ENCODE measurements at regions not wholly inside any gene's neighbourhood (a gene's known extent, or its start where the extent isn't known, plus 50 kb on each side); places are given as distances from the start of the nearest gene placed in this dataset.
A peak's percentile ranks its signal among the peaks of the same experiment; 100 is the strongest.
"Not testable (repeated sequence)": the region's sequence is repeated elsewhere in the genome, so short reads cannot be mapped to it uniquely, and the experiment has no call there.

DNA sequence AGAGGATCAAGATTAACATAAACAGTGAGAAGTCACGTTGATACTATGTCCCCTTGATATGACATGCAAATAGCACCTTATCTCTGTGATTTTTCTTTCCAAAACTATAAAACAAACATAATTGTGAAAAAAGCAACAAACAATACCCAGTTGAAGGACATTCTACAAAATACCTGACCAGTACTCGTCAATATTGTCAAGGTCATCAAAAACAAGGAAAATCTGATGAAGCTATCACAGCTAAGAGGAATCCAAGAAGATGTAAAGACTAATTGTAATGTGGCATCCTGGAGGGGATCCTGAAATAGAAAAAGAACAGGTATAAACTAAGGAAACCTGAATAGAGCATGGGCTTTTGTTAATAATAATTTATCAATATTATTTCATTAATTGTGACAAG, 321.5 kb upstream of the MAP2 start:
- no peaks in the 10 kb centered on the region for H3K27me3 ChIP-seq (ENCODE audit: control insufficient read depth, insufficient read depth, low read length)
- H3K4me3 ChIP-seq (ENCODE audit: insufficient read depth, low read depth, low read length), result no peak overlapping the region

GRCh38 chr2:209113026-209113425, 310.8 kb upstream of the MAP2 start:
- DNase-seq, result peak; percentile 6
- Histone ChIP-seq H3K36me3 (replicated peaks; ENCODE audit: control insufficient read depth, insufficient read depth, low read length) (no peaks in the 10 kb centered on the region), H3K4me3 (ENCODE audit: insufficient read depth, low read depth, low read length) (no peak overlapping the region), H3K27me3 (ENCODE audit: control insufficient read depth, insufficient read depth, low read length) (no peaks in the 10 kb centered on the region)

More for the DNA sequence above, 321.5 kb upstream of the MAP2 start:
- H3K36me3 ChIP-seq (replicated peaks; ENCODE audit: control insufficient read depth, insufficient read depth, low read length), result no peaks in the 10 kb centered on the region
- DNase-seq, result no peak

GRCh38 chr2:209114588-209115240, 309.1 kb upstream of the MAP2 start:
- Histone ChIP-seq H3K36me3 (replicated peaks; ENCODE audit: control insufficient read depth, insufficient read depth, low read length) (no peaks in the 10 kb centered on the region), H3K27me3 (ENCODE audit: control insufficient read depth, insufficient read depth, low read length) (no peaks in the 10 kb centered on the region), H3K4me3 (ENCODE audit: insufficient read depth, low read depth, low read length) (no peak overlapping the region)
- no peak for DNase-seq

DNA sequence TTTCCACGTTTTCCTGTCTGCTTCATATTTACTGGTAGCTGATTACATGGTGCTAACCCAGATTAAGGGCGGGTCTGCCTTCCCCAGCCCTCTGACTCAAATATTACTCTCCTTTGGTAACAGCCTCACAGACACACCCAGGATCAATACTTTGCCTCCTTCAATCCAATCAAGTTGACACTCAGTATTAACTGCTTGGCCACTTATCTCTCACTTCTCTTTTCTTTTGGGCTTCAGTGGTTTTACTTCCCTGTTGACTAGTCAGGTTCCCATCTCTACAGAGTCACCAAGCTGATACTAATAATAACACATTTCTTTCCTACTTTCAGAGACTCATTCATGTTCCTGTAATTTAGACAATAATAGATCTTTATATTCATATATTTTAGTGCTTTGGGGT, 302.2 kb upstream of the MAP2 start:
- no peaks in the 10 kb centered on the region for H3K27me3 ChIP-seq (ENCODE audit: control insufficient read depth, insufficient read depth, low read length)
- H3K4me3 ChIP-seq (ENCODE audit: insufficient read depth, low read depth, low read length), result no peak overlapping the region
- no peaks in the 10 kb centered on the region for H3K36me3 ChIP-seq (replicated peaks; ENCODE audit: control insufficient read depth, insufficient read depth, low read length)
- no peak for DNase-seq

DNA sequence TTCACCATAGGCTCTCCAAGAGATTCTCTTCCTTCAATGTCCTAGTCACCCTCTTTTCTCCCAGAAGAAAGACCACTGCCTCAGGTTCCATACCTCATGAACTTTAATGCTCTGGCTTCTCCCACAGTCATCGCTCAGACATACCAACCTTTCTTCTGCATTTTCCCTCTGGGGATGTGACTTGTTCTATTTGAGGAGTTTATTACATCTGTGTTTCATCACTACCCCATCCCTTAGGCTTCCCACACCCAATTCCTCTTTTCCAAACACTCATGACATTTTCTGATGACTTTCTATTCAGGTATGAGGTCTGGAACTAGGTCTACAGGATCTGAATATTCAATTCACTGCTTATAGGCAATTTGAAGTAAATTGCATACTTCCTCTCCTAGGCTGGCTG, 298.6 kb upstream of the MAP2 start:
- no peak for DNase-seq
- no peaks in the 10 kb centered on the region for H3K36me3 ChIP-seq (replicated peaks; ENCODE audit: control insufficient read depth, insufficient read depth, low read length)

GRCh38 chr2:209138079-209138478, 285.8 kb upstream of the MAP2 start:
- Histone ChIP-seq H3K4me3 (ENCODE audit: insufficient read depth, low read depth, low read length) (no peak overlapping the region), H3K27me3 (ENCODE audit: control insufficient read depth, insufficient read depth, low read length) (no peaks in the 10 kb centered on the region), H3K36me3 (replicated peaks; ENCODE audit: control insufficient read depth, insufficient read depth, low read length) (no peaks in the 10 kb centered on the region; the same call in 1 of the 2 replicates)
- peak; percentile 23 for DNase-seq

More for the DNA sequence above, 298.6 kb upstream of the MAP2 start:
- Histone ChIP-seq H3K4me3 (ENCODE audit: insufficient read depth, low read depth, low read length) (no peak overlapping the region), H3K27me3 (ENCODE audit: control insufficient read depth, insufficient read depth, low read length) (no peaks in the 10 kb centered on the region)

GRCh38 chr2:209141142-209141541, 282.7 kb upstream of the MAP2 start:
- Histone ChIP-seq H3K4me3 (ENCODE audit: insufficient read depth, low read depth, low read length) (no peak overlapping the region), H3K36me3 (replicated peaks; ENCODE audit: control insufficient read depth, insufficient read depth, low read length) (no peaks in the 10 kb centered on the region; the same call in 1 of the 2 replicates), H3K27me3 (ENCODE audit: control insufficient read depth, insufficient read depth, low read length) (no peaks in the 10 kb centered on the region)
- no peak for DNase-seq

- H3K27me3 ChIP-seq (ENCODE audit: control insufficient read depth, insufficient read depth, low read length), result no peaks in the 10 kb centered on the region
- H3K36me3 ChIP-seq (replicated peaks; ENCODE audit: control insufficient read depth, insufficient read depth, low read length), result no peaks in the 10 kb centered on the region
- H3K4me3 ChIP-seq (ENCODE audit: insufficient read depth, low read depth, low read length), result no peak overlapping the region
- no peak for DNase-seq
These were observed 282.0 kb upstream of the MAP2 start for GRCh38 chr2:209141818-209142217.

- not testable (repeated sequence) for H3K27me3 ChIP-seq (ENCODE audit: control insufficient read depth, insufficient read depth, low read length); H3K36me3 ChIP-seq (replicated peaks; ENCODE audit: control insufficient read depth, insufficient read depth, low read length); H3K4me3 ChIP-seq (ENCODE audit: insufficient read depth, low read depth, low read length)
- peak; percentile 24 for DNase-seq
These were observed 278.6 kb upstream of the MAP2 start for GRCh38 chr2:209145220-209145691.

- DNase-seq, result peak; percentile 24
- H3K27me3 ChIP-seq (ENCODE audit: control insufficient read depth, insufficient read depth, low read length), result no peaks in the 10 kb centered on the region
- H3K4me3 ChIP-seq (ENCODE audit: insufficient read depth, low read depth, low read length), result no peak overlapping the region
- no peaks in the 10 kb centered on the region for H3K36me3 ChIP-seq (replicated peaks; ENCODE audit: control insufficient read depth, insufficient read depth, low read length)
These were observed 277.7 kb upstream of the MAP2 start for GRCh38 chr2:209145941-209146681.

- Histone ChIP-seq H3K27me3 (ENCODE audit: control insufficient read depth, insufficient read depth, low read length) (no peaks in the 10 kb centered on the region), H3K4me3 (ENCODE audit: insufficient read depth, low read depth, low read length) (no peak overlapping the region), H3K36me3 (replicated peaks; ENCODE audit: control insufficient read depth, insufficient read depth, low read length) (no peaks in the 10 kb centered on the region)
- no peak for DNase-seq
These were observed 277.0 kb upstream of the MAP2 start for GRCh38 chr2:209146682-209147320.

DNA sequence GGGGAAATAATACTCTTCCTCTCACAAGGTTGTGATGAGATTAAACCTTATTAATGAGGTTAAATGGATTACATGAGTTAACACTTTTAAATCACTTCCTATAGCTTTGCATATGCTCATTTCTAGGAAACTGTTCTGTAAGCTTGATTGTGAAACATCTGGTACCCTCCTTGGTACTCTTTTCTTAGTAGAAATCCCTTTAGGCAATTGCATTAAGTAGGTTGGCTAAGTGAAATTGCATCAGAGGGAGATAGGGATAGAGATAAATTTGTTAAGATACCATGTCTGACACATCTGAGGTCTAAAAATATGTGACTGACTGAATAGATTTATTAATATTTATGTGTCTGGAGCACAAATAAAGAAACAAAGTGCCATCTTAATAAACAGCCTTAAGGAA, 275.9 kb upstream of the MAP2 start:
- DNase-seq, result no peak
- Histone ChIP-seq H3K27me3 (ENCODE audit: control insufficient read depth, insufficient read depth, low read length) (no peaks in the 10 kb centered on the region), H3K4me3 (ENCODE audit: insufficient read depth, low read depth, low read length) (no peak overlapping the region), H3K36me3 (replicated peaks; ENCODE audit: control insufficient read depth, insufficient read depth, low read length) (no peaks in the 10 kb centered on the region)

DNA sequence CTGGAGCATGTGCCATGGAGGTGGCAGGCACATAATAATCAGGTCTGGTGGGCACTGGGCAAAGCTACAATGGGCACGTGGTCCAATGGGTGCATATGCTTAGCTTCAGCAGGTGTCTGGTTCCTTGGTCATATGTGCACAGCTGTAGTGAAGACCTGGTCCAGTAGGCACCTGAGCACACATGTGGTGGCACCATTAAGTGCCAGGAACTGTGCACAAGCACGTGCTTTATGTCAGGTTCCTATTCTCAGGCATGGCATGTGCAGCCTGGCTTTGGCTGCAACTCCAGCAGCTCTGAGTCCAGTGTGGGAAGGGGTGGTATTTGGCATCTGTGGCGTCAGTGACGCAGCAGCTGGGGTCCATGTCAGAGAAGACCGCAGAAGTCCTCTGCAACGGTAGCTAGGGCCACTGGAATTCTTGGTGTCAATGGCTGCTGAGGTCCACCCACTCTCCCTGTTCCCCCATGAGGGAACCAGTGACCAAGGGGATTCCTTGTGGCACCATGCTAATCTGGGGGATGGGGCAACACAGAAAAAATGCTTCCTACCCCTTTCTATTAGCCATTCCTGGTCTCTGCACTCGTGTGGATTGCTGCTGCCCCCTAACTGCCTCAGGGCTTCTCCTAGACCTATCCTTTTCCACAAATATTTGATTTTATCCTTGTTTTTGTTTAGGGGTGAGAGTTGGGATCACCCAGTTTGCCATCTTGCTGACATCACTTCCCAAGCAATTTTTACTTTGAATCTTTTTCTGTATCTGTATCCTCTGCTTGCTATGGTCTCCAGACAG, 262.9 kb upstream of the MAP2 start:
- Histone ChIP-seq H3K27me3 (ENCODE audit: control insufficient read depth, insufficient read depth, low read length) (no peaks in the 10 kb centered on the region), H3K36me3 (replicated peaks; ENCODE audit: control insufficient read depth, insufficient read depth, low read length) (no peaks in the 10 kb centered on the region), H3K4me3 (ENCODE audit: insufficient read depth, low read depth, low read length) (no peak overlapping the region)
- DNase-seq, result peak; percentile 13

DNA sequence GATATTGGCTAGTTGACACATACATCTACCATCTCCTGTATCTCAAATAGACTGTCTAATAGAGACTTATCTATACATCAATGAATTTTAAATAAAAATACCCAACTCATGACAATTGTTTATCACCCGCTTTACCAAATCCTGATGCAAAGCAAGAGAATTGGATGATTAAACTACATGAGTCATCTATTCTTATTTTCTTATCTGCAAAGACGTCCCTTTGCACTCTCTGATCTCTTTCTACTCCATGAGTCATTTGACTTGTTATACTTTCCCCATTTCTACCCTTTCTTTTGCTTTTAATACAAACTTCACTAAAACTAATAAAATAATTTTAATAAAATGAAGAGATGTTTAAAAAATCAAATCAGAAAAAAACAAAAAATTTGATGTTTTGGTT, 261.7 kb upstream of the MAP2 start:
- no peaks in the 10 kb centered on the region for H3K27me3 ChIP-seq (ENCODE audit: control insufficient read depth, insufficient read depth, low read length)
- H3K36me3 ChIP-seq (replicated peaks; ENCODE audit: control insufficient read depth, insufficient read depth, low read length), result no peaks in the 10 kb centered on the region
- H3K4me3 ChIP-seq (ENCODE audit: insufficient read depth, low read depth, low read length), result no peak overlapping the region
- no peak for DNase-seq

All from H7 (cell line).